ENCODE measurements at regions not wholly inside any gene's neighbourhood (a gene's known extent, or its start where the extent isn't known, plus 50 kb on each side); places are given as distances from the start of the nearest gene placed in this dataset.

- no peak for TF ChIP-seq CTCF (IDR thresholded peaks at IDR 0.05)
- TF ChIP-seq POLR2A (IDR thresholded peaks at IDR 0.05) = no peak
Observed at GRCh38 chr3:22441711-22442110, 690.7 kb upstream of the ZNF385D start.
